Fibroblast of peridontal ligament (primary cell): ENCODE measurements at regions not wholly inside any gene's neighbourhood (a gene's known extent, or its start where the extent isn't known, plus 50 kb on each side); places are given as distances from the start of the nearest gene placed in this dataset.
"Not testable (repeated sequence)": the region's sequence is repeated elsewhere in the genome, so short reads cannot be mapped to it uniquely, and the experiment has no call there.

Experiments used
- DNase-seq: peaks from one replicate; pipeline ENCODE4 v3.0.0-alpha.2; 2010; ENCODE audit errors: extremely low read depth

- DNase-seq, result no peak
Observed at GRCh38 chr1:119253366-119253765, 112.9 kb upstream of the WARS2 start.

GRCh38 chr1:119254067-119254720 lies 113.7 kb upstream of the WARS2 start:
- DNase-seq, result no peak

GRCh38 chr1:119256089-119256488 lies 112.5 kb upstream of the HAO2 start:
- not testable (repeated sequence) for DNase-seq

GRCh38 chr1:119260506-119260905 lies 108.1 kb upstream of the HAO2 start:
- no peak for DNase-seq

- no peak for DNase-seq
Observed at GRCh38 chr1:119266386-119266785, 102.2 kb upstream of the HAO2 start.

- DNase-seq, result no peak
Observed at GRCh38 chr1:119266858-119267257, 101.7 kb upstream of the HAO2 start.

- DNase-seq, result not testable (repeated sequence)
Observed at GRCh38 chr1:119267288-119267687, 101.3 kb upstream of the HAO2 start.

- DNase-seq, result no peak
Observed at GRCh38 chr1:119268879-119269278, 99.7 kb upstream of the HAO2 start.

- peak; percentile 85 for DNase-seq
Observed at GRCh38 chr1:119275145-119276134, 93.1 kb upstream of the HAO2 start.

- DNase-seq, result no peak
Observed at GRCh38 chr1:119276558-119276957, 92.0 kb upstream of the HAO2 start.

GRCh38 chr1:119279456-119280381 lies 88.9 kb upstream of the HAO2 start:
- peak; percentile 79 for DNase-seq

GRCh38 chr1:119285482-119285881 lies 83.1 kb upstream of the HAO2 start:
- DNase-seq, result peak; percentile 96

- DNase-seq, result no peak
Observed at GRCh38 chr1:119286587-119287181, 81.9 kb upstream of the HAO2 start.

- no peak for DNase-seq
Observed at GRCh38 chr1:119288751-119289150, 79.8 kb upstream of the HAO2 start.

- no peak for DNase-seq
Observed at GRCh38 chr1:119290297-119290696, 78.3 kb upstream of the HAO2 start.

- DNase-seq, result no peak
Observed at GRCh38 chr1:119291611-119292206, 76.9 kb upstream of the HAO2 start.

GRCh38 chr1:119293797-119294196 lies 74.8 kb upstream of the HAO2 start:
- DNase-seq, result no peak

- DNase-seq, result no peak
Observed at GRCh38 chr1:119294199-119294598, 74.4 kb upstream of the HAO2 start.

- DNase-seq, result no peak
Observed at GRCh38 chr1:119294722-119295121, 73.9 kb upstream of the HAO2 start.

GRCh38 chr1:119298687-119299303 lies 69.8 kb upstream of the HAO2 start:
- DNase-seq, result no peak

GRCh38 chr1:119302011-119302410 lies 66.6 kb upstream of the HAO2 start:
- no peak for DNase-seq
